IMR-90 (cell line): ENCODE measurements at regions not wholly inside any gene's neighbourhood (a gene's known extent, or its start where the extent isn't known, plus 50 kb on each side); places are given as distances from the start of the nearest gene placed in this dataset.

ENCODE experiments used
- CEBPB ChIP-seq: IDR thresholded peaks from 2 replicates; pipeline ENCODE4 v1.6.1; 2012; ENCODE audit warnings: low read depth, low read length, improper control_type of control experiment
- CHD1 ChIP-seq: IDR thresholded peaks from 2 replicates; pipeline ENCODE4 v1.6.1; 2012; ENCODE audit warnings: low read depth, low read length, improper control_type of control experiment
- CTCF ChIP-seq: conservative IDR thresholded peaks from 2 replicates; pipeline ENCODE4 v1.5.1; 2012; ENCODE audit warnings: mild to moderate bottlenecking, low read depth, low read length, improper control_type of control experiment
- ELK1 ChIP-seq: fragments of 150-350 bp; IDR thresholded peaks from 2 replicates; pipeline ENCODE4 v1.6.1; 2016; ENCODE audit warnings: low read depth, mild to moderate bottlenecking, low read length, moderate library complexity, borderline replicate concordance
- MAFK ChIP-seq: IDR thresholded peaks from 2 replicates; pipeline ENCODE4 v1.6.1; 2012; ENCODE audit warnings: low read depth, low read length, improper control_type of control experiment
- MXI1 ChIP-seq: IDR thresholded peaks from 2 replicates; pipeline ENCODE4 v1.6.1; 2012; ENCODE audit warnings: low read depth, mild to moderate bottlenecking, low read length, moderate library complexity, borderline replicate concordance
- POLR2A ChIP-seq: IDR thresholded peaks from 2 replicates; pipeline ENCODE4 v1.6.1; 2012; ENCODE audit warnings: mild to moderate bottlenecking, low read depth, low read length
- RAD21 ChIP-seq: IDR thresholded peaks from 2 replicates; pipeline ENCODE4 v1.6.1; 2012; ENCODE audit warnings: low read length, improper control_type of control experiment
- SMC3 ChIP-seq: fragments of 150-350 bp; IDR thresholded peaks from 2 replicates; pipeline ENCODE4 v1.6.1; 2016; ENCODE audit warnings: low read depth, mild to moderate bottlenecking, antibody characterized with exemption, low read length, moderate library complexity

GRCh38 chr2:82487354-82487753 lies 1971.7 kb downstream of the SUCLG1 start:
- no peak for TF ChIP-seq CEBPB
- no peak for TF ChIP-seq CTCF
- TF ChIP-seq ELK1 = no peak
- TF ChIP-seq RAD21 = no peak
- no peak for TF ChIP-seq MAFK
- no peak for TF ChIP-seq POLR2A
- TF ChIP-seq CHD1 = no peak
- no peak for TF ChIP-seq MXI1
- no peak for TF ChIP-seq SMC3
